ENCODE measurements at regions not wholly inside any gene's neighbourhood (a gene's known extent, or its start where the extent isn't known, plus 50 kb on each side); places are given as distances from the start of the nearest gene placed in this dataset.
"Not testable (repeated sequence)": the region's sequence is repeated elsewhere in the genome, so short reads cannot be mapped to it uniquely, and the experiment has no call there.

DNA sequence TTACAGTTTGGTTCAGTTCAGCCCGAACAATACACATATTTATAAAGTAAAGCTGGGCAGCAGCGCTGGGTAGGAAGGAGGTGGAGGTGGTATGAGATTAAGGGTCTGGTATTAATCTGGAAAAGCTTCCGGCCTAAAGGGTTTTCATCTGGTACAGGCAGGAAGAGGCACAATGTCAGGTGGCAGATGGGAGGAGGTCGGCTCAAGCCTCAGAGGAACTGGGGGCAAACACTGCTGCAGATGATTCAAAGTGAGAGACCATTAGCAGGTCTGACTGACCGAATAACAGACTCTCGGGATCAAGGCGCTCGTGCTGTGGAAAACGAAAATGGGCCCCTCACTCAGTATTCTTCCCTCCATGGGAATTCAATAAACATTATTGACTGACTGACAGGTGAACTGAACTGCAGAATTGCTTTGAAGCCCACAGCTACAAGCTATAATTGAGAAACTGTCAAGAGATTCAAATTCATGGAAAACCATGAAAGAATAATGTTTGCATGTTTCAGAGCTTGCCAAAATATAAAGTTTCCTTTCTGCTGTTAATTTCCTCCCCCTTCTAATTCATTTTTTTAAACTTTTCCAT is 75.3 kb downstream of the TMEM167A start:
- no peak for DNase-seq

DNA sequence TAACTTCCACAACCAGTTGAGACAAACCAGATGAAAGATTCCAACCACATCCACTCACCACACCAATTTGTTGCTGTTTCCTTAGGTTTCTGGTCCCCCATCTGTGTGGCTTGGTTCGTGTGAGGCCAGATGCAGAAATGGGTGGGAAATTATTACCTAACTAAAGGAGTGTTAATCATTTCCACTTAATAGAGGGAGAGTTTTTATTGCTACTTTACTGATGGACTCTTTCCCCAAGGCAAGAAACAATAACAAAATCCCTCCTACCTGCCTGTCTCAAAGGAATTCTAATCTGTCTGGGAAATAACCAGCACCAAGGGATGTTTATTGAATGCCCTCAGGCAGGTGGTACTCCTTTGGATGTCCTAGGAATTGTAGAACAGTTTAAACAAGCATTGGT is 76.3 kb downstream of the TMEM167A start:
- DNase-seq: no peak

DNA sequence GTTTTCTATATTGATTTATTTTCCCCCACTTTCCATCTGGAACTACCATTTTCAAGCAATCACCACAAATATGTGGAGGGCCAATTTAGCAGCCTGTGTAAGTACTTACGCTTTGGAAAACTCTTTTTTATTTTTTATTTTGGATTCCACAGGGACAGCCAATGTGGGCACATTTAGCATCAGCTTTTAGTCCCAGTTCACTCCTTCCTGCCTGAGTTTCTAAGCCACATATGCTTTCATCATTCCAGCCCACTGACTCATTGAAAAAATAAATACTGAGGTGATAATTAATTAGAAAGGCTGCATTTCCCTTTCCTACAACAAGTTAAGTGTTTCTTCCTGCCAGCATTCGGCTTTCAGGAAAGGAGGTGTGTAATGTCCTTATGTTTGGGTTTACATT is 76.8 kb downstream of the TMEM167A start:
- DNase-seq: no peak

DNA sequence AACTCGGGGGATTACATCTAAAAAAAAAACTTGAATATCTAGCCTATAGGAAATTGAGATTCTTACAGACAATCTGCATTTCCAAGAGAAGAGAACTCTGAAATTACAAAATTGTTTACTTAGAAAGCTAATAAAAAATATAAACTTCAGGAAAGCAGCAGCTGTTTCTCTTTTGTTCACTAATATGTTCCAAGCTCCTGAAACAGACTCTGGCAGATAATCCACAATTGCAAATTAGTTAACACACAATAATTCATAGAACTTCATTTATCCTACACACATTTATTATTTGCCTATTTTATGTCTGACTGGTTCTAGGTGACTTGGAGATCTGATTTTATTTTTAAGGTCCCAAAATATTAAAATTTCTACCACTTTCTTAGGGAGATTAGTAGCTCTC is 83.8 kb downstream of the TMEM167A start:
- no peak for DNase-seq

DNA sequence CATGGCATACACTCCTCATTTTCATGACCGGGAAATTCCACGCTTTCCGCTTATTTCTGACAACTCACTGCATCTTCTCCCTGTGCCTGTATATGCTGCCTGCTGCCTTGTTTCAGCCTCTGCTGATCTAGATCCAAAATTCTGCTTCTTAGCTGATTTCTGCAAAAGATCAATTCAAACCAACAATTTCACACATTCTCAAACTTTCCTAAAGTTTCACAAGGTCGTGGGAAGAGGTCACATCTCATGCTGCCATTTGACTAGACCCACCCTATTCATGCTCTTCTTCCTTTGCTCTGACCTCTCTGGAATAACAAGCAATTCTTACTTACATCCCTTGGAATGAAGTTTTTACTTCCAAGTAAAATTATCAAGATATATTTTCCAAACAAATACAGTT is 84.5 kb downstream of the TMEM167A start:
- no peak for DNase-seq

DNA sequence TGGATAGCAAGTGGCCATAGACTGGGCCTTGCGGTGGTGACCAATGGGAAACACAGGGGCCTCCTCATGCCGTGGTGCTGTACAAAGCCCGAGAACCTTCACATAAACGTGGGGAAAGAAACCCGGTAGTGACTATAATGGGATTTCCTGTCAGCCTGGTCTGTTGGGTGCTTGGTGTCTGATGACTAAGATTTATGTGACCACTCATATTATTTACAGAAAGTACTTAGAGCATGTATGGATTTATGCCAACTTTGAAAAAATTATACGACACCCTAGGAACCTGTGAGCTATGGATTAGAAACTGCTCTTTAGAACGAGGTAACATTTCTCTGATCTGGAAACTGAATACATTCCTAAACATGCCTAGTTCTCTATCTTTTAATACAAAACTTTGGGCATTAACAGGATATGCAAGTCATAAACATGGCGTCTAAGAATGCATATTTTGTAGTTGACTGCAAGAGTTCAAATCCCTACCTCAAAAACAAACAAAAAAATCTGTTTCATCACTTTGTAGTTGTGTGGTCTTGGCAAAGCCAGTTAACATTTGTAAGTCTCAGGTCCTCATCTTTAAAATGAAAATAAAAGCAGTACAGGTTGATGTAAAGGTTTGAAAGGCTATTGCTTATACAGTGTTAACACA is 85.4 kb downstream of the TMEM167A start:
- DNase-seq: peak; percentile 57

DNA sequence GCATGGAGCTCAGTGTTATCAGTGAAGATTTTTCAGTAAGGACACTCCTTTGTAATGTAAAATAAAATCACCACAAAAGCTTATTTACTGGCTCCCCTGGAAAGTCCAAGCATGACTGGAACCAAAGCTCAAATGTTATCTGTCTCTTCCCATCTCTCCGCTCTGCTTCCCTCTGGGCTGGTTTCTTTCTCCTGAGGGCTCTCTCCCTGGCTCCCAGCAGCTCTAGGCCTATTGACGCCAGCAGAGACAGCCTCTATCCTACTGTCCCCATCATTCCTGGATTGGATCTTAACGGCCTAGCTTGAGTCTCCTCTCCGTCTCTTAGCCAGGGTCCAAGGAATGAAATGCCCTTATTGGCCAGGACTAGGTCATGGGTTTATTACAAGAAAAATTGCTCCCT is 86.1 kb downstream of the TMEM167A start:
- no peak for DNase-seq

DNA sequence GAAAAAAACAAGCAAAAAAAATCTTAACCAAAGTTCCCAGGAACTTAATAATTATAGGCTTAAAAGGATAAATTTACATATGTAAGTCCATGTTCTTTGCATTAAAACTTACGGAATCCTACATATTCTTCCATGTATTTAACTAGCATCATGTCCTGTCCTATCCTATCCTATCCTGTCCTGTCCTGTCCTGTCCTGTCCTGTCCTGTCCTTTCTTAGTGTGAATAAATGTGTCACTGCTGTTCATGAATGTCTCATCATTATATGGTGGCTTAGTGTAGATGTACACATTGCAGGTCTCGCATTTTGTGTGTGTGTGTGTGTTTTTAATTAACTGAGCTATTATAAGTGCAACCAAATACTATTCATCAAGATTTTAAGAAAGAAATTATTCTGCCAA is 90.0 kb downstream of the TMEM167A start:
- no peak for DNase-seq

DNA sequence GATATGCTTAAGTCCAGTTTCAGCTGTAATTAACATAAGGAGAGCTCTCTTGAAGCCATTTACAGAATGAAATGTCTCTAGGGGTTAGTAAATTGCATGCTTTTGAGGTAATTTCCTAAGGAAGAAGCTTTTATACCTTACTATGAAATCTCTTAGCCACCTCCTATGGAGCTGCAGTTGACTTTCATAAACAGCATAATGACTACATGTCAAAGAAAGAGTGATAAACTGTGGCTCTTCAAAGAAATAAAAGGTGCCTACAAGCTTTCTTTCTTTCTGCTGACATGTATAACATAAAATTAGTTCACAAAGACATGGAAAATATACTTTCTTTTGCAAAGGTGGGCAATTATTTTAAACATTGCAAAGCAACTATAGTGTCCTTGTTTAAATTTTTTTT is 90.8 kb downstream of the TMEM167A start:
- DNase-seq: no peak

DNA sequence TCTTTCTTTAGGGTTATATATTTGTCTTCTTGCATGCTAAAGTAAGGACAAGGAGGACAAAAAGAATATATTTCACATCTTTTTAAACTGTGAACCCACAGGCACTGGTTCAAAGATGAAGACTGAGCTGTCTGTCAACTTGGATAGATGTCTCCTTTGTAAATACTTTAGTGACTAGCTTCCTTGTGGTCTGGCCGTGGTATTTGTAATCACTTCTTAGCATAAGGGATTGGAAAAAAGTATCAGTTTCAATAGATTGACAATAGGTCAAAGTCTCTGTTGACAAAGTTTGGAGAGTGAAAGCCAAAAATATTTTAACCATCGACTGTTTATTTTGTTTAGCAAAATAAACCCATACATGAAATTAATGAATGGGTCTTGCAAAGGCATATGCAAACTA is 91.4 kb downstream of the TMEM167A start:
- DNase-seq: no peak

DNA sequence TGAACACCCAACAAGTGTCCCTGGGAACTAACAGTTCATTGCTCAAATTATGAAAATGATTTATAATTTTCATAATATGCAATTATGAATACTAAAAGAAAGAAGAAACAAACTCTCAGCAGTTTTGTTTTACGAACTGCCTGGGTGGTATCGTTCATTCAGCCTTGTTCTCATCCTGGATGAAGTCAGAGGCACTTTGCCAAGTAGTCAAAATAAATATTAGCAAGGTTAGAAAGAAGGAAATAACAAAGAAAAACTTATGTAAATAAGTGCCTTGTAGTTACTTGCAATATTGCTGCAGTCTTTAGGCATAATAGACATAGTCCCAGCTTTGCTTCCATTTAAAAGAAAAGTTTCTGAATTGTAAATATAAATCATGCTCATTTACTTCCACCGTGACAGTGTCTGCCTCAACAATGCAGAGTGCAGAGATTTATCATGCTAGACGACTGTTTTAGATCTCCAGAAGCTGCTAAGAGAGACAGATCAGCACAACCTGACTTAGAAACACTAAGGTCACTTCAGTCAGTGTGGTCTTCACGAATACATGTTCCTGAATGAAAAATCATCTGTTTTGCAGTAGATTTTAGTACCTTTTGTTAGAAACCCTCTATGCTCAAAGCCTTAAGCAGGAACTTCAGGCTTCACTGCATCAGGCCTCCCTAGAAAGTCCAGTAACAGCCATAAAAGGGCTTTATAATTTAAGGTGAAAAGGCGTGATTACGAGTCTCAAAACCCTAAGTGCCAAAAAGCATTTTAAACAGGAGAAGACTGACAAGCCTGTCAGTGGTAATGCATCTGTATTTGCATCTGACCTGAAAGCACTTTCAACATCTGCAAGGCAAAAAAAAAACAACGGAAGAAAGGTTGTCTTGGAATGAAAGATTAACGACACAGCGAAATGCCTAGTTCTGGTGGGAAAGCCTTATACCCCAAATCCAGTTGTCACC is 92.1 kb downstream of the TMEM167A start:
- no peak for DNase-seq

DNA sequence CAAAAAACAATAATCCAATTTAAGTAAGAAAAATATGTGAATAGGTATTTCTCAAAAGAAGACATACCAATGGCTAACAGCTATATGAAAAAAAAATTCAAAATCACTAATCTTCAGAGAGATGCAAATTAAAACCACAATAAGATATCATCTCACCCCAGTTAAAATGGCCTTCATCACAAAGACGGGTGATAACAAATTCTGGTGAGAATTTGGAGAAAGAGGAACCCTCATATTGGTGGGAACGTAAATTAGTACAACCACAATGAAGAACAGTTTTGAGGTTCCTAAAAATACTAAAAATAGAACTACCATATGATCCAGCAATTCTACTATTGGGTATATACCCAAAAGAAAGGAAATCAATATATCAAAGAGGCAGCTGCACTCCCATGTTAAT is 94.3 kb downstream of the TMEM167A start:
- DNase-seq: no peak

DNA sequence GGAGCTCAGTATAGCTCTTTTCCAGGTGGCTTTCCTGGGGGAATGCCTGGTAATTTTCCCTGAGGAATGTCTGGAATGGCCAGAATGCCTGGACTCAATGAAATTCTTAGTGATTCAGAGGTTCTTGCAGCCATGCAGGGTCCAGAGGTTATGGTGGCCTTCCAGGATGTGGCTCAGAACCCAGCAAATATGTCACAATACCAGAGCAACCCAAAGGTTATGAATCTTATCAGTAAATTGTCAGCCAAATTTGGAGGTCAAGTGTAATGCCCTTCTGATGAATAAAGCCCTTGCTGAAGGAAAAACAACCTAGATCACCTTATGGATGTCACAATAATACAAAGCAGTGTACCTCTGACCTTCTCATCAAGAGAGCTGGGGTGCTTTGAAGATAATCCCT is 100.3 kb downstream of the TMEM167A start:
- peak; percentile 15 for DNase-seq

DNA sequence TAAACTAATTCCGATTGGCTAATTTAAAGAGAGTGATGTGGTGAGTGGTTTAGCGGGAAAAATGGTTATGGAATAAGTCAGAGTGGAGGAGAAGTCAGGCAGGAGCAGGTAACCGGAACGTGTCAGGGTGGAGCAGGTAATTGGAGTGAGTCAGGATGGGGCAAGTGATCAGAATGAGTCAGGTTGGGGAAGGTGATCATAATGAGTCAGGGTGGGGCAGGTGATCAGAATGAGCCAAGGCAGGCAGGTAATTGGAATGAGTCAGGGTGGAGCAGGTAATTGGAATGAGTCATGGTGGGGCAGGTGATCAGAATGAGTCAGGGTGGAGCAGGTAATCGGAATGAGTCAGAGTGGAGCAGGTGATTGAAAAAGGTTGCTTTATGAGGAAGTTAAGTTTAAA is 101.4 kb downstream of the TMEM167A start:
- no peak for DNase-seq

DNA sequence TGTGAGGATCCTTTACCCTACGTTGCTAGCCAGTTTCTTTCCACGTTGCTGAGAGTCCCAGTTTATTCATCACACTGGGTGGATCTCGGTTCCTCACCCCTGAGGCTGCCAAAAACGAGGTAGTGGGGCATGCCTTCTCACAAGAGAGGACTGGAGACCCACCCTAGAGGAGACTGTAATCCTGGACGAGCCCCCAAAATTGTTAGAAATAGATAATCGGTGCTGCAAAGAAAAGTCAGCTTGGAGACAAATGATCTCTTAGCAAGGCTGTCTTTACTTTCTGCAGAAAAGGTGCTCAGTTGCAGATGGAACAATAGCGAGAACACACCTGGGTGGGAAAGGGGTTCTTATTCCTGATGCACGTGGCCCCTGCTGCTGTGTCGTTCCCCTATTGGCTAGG is 101.8 kb downstream of the TMEM167A start:
- DNase-seq: no peak

DNA sequence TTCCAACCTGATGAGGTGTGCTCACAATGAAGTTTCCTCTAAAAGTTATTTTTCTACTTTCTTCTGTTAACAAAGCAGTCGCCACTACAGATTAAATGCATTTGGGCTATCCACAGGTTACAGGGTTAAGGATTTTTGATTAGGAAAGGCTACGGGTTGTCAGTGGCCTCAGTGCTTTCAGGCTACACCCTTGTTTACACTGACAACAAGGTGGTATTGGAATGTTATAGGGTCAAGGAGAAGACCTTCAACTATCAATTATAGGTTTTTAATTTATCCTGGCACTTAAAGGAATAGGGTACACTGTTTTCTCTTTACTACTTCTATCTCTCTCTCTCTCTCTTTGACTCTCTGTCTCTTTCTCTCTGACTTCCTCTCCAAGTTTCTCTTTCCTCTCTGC is 102.8 kb downstream of the TMEM167A start:
- not testable (repeated sequence) for DNase-seq

DNA sequence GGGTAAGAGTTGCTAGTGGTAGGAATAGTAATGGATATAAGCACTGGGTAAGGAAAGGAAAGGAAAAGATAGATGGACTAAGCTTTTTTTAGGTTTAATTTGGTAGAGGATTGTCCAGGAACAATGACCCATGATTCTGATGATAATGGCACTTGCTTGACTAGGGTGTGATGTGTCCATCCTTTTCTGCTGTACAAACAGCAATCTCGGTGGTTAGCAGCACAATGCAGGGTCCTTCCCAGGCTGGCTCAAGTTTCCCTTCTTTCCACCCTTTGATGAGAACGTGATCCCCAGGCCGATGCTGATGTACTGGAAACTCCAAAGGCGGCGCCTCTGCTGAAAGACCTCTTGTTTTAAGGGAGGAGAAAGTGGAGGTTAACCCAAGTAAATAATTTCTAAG is 105.3 kb downstream of the TMEM167A start:
- no peak for DNase-seq

DNA sequence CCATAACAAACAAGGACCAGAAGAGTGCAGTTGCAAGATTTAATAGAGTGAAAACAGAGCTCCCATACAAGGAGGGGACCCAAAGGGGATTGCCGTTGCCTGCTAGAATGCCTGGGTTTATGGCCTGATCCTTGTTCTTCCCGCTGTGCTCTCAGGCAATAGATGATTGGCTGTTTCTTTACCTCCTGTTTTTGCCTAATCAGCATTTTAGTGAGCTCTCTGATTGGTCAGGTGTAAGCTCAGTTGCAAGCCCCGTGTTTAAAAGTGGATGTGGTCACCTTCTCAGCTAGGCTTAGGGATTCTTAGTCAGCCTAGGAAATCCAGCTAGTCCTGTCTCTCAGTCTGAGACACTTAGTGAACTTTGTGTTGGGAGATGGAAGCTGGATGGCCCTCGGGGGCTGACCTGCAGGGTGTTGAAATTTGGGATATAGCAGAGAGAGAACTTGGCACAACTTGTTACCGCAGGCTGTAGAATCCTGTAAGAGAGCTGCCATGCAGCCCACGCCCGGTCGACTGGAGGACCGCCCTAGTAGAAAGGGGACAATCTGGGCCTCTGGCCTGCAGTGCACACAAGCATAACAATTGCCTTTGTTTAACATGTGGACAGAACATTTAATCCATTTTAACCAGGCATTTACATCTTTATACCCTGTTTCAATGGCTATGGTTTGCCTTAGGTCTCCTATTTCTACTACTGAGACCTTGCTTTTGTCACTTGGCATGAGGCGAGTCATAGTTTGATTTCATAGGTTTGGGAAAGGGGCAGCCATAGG is 106.0 kb downstream of the TMEM167A start:
- DNase-seq: not testable (repeated sequence)

DNA sequence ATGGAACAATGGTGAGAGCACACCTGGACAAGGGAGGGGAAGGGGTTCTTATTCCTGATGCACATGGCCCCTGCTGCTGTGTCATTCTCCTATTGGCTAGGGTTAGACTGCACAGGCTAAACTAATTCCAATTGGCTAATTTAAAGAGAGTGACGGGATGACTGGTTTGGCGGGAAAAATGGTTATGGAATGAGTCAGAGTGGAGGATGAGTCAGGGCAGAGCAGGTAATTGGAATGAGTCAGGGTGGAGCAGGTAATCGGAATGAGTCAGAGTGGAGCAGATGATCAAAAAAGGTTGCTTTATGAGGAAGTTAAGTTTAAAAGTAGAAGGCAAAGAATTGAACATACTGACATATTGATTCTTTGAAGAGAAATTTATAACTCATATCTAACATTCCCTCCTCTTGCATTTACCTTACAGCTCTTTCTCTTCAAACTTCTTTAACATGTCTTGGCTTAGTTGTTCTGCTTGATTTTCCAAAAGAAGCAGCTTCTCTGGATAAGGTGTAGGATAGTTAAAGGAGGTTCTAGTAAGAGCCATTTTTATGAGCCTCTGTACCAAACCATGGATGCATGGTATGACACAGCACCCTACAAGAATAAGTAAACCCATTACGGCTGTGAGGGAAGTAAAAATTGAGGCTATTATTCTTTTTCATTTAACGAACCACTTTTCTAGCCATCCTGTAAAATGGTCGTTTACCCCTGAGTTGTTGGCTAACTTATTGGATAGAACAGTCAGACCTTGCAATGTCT is 107.8 kb downstream of the TMEM167A start:
- not testable (repeated sequence) for DNase-seq

DNA sequence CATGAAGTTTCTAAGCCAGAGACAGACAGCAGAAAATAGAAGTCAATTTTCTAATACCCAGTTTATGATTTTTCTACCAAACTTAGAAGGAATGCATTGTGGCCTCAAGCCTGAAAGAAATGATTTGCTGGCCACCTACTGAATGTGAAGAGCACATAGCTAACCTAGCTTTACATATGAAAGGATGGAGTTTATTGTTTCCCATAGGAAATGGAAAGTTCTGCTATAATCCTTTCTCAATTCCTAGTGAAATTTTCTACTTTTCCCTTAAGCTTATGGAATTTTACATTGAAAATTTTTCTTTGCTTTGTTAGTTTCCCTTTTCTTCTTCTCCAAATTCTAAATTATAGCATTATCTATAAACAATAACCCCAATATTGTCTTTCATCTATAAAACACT is 110.1 kb downstream of the TMEM167A start:
- no peak for DNase-seq

DNA sequence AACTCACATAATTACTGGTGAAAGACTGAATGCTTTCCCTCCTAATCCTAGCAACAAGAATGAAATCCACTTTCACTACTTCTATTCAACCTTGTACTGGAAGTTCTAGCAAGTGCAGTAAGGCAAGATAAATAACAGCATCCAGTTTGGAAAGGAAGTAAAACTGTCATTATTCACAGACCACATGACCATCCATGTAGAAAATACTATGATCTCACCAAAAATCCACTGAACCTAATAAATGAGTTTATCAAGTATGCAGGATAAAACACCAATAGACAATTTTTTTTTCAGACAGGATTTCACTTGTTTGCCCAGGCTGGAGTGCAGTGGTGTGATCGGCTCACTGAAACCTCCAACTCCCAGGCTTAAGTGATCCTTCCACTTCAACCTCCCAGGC is 117.7 kb downstream of the TMEM167A start:
- no peak for DNase-seq

DNA sequence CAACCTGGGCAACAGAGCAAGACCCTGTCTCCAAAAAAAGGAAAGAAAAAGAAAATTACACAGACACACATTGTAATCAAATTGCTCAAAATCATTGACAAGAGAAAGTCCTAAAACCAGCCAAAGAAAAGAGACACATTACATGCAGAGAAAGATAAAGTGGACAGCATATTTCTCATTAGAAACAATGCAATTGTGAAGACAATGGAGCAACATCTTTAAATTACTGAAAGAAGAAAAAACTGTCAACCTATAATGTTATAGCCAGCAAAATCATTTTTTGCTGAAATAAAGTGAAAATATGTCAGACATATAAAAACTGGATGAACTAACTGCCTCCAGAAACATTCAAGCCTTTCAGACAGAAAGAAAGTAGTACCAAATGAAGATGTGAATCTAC is 120.6 kb downstream of the TMEM167A start:
- DNase-seq: no peak

DNA sequence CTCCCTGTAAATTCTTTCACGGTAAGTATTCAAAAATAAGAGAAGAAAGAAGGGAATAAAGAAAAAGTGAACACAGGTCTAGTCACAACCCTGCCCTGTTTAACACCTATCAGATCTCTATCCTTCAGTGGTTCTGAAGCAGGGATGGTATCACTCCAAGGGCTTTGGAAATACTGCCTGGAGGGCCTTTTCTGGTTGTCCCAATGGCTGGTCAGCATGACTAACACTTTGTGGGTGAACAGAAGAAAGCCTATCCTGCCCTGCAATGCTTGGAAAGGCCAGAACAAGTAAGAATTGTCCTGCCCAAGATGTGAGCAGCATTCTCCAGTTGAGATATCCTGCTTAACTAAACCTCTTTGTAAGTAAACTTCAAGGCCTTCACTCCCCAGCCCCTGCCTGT is 124.9 kb downstream of the TMEM167A start:
- no peak for DNase-seq

Measured in HCEC 1CT (cell line).